SK-N-SH (cell line): ENCODE measurements at regions not wholly inside any gene's neighbourhood (a gene's known extent, or its start where the extent isn't known, plus 50 kb on each side); places are given as distances from the start of the nearest gene placed in this dataset.

ENCODE experiments used
- CTCF ChIA-PET: fragments of 300-600, 350-600 bp; formaldehyde crosslinking; extraction: SDS; loops from one replicate; lab custom pipeline; 2021; lab: Yijun Ruan, JAX
- POLR2A ChIA-PET: fragments of 350-600 bp; sonication (Branson Sonifier 250); formaldehyde crosslinking; extraction: SDS; loops from one replicate; lab custom pipeline; 2020; ENCODE audit warnings: antibody characterized with exemption, inconsistent platforms; lab: Yijun Ruan, JAX
- DNase-seq: peaks from one replicate; pipeline ENCODE4 v3.0.0; 2012
- H2AFZ ChIP-seq: fragments of 200-600 bp; sonication (generic); 2 replicates; pipeline ENCODE4 v1.8.1; 2016; ENCODE audit warnings: antibody characterized with exemption, mild to moderate bottlenecking, low read depth
- H3F3A ChIP-seq: fragments of 200-600 bp; sonication (generic); replicated peaks from 2 replicates; pipeline ENCODE3; 2016; ENCODE audit warnings: antibody characterized with exemption, mild to moderate bottlenecking; ENCODE audit not compliant: insufficient read depth
- H3K27ac ChIP-seq, 2 experiments: fragments of 200-500 bp in 1 of 2; fragments of 200-600 bp in 1 of 2; sonication (Bioruptor generic) in 1 of 2; sonication (generic), shearing (Covaris generic) in 1 of 2; 2 replicates each; pipeline versions ENCODE4 v1.5.1 to v1.6.1; 2014 to 2016; ENCODE audit warnings: low read depth in 2 of 2, inconsistent platforms in 1 of 2, low read length in 1 of 2, mild to moderate bottlenecking in 1 of 2, mixed read lengths in 1 of 2
- H3K27me3 ChIP-seq: fragments of 200-600 bp; sonication (generic), shearing (Covaris generic); 2 replicates; pipeline ENCODE4 v1.6.1; 2016; ENCODE audit warnings: mixed run types; ENCODE audit not compliant: insufficient read depth
- H3K36me3 ChIP-seq, 2 experiments: fragments of 200-500 bp in 1 of 2; fragments of 200-600 bp in 1 of 2; sonication (Bioruptor generic) in 1 of 2; sonication (generic) in 1 of 2; replicated peaks in 1 of 2; 2 replicates each; pipeline versions ENCODE3 to v1.5.1; 2014 to 2016; ENCODE audit warnings: low read length in 1 of 2, mild to moderate bottlenecking in 1 of 2; ENCODE audit not compliant: insufficient read depth in 2 of 2, control insufficient read depth in 1 of 2
- H3K4me1 ChIP-seq, 2 experiments: fragments of 200-500 bp in 1 of 2; fragments of 200-600 bp in 1 of 2; sonication (Bioruptor generic) in 1 of 2; sonication (generic), shearing (Covaris generic) in 1 of 2; 2 replicates each; pipeline versions ENCODE4 v1.5.1 to v1.6.1; 2014 to 2016; ENCODE audit warnings: low read depth in 1 of 2, low read length in 1 of 2, mixed run types in 1 of 2; ENCODE audit not compliant: insufficient read depth in 2 of 2, control insufficient read depth in 1 of 2
- H3K4me2 ChIP-seq: fragments of 200-600 bp; sonication (generic), shearing (Covaris generic); 2 replicates; pipeline ENCODE4 v1.6.1; 2017; ENCODE audit warnings: mixed run types
- H3K4me3 ChIP-seq, 2 experiments: fragments of 200-500 bp in 1 of 2; fragments of 200-600 bp in 1 of 2; sonication (Bioruptor generic) in 1 of 2; sonication (generic), shearing (Covaris generic) in 1 of 2; 2 replicates each; pipeline versions ENCODE4 v1.5.1 to v1.8.1; 2014 to 2016; ENCODE audit warnings: low read depth in 2 of 2, inconsistent platforms in 1 of 2, low read length in 1 of 2, mild to moderate bottlenecking in 1 of 2, mixed read lengths in 1 of 2, moderate library complexity in 1 of 2
- H3K79me2 ChIP-seq: fragments of 200-600 bp; sonication (generic); 2 replicates; pipeline ENCODE4 v1.8.1; 2017; ENCODE audit warnings: mild to moderate bottlenecking; ENCODE audit not compliant: insufficient read depth
- H3K9ac ChIP-seq: fragments of 200-600 bp; sonication (generic); 2 replicates; pipeline ENCODE4 v1.6.1; 2017; ENCODE audit warnings: mixed run types
- H3K9me2 ChIP-seq: fragments of 200-600 bp; sonication (generic); 2 replicates; pipeline ENCODE4 v1.6.1; 2017; ENCODE audit warnings: mixed run types
- H3K9me3 ChIP-seq: fragments of 200-600 bp; sonication (generic); 2 replicates; pipeline ENCODE4 v1.6.1; 2017; ENCODE audit warnings: mixed run types, mild to moderate bottlenecking, moderate library complexity
- H4K20me1 ChIP-seq: fragments of 200-600 bp; sonication (generic); 2 replicates; pipeline ENCODE4 v1.6.1; 2017; ENCODE audit warnings: mild to moderate bottlenecking, mixed run types; ENCODE audit not compliant: insufficient read depth
- CHD2 ChIP-seq: fragments of 150-350 bp; IDR thresholded peaks from 2 replicates; pipeline ENCODE4 v1.6.1; 2018; ENCODE audit warnings: low read length; ENCODE audit not compliant: partially characterized antibody
- ELF1 ChIP-seq: IDR thresholded peaks from 2 replicates; pipeline ENCODE4 v1.4.0; 2012
- EZH2phosphoT487 ChIP-seq: fragments of 200-600 bp; sonication (generic); IDR thresholded peaks from 2 replicates; pipeline ENCODE4 v1.6.1; 2017; ENCODE audit warnings: low read depth, mixed run types, mild to moderate bottlenecking, antibody characterized with exemption, moderate library complexity, borderline replicate concordance
- FOXM1 ChIP-seq: IDR thresholded peaks from 2 replicates; pipeline ENCODE4 v1.4.0; 2012; ENCODE audit warnings: low read depth, mild to moderate bottlenecking
- IRF3 ChIP-seq: fragments of 150-350 bp; IDR thresholded peaks from 2 replicates; pipeline ENCODE4 v1.6.1; 2016; ENCODE audit warnings: mild to moderate bottlenecking, low read depth, low read length
- JUND ChIP-seq: IDR thresholded peaks from 2 replicates; pipeline ENCODE4 v1.4.0; 2012
- NFIC ChIP-seq: IDR thresholded peaks from 2 replicates; pipeline ENCODE4 v1.4.0; 2012; ENCODE audit warnings: borderline replicate concordance
- NRF1 ChIP-seq: IDR thresholded peaks from 2 replicates; pipeline ENCODE4 v1.6.1; 2012; ENCODE audit warnings: low read depth, mild to moderate bottlenecking, low read length
- PBX3 ChIP-seq: IDR thresholded peaks from 2 replicates; pipeline ENCODE4; 2012
- POLR2AphosphoS5 ChIP-seq: IDR thresholded peaks from 2 replicates; pipeline ENCODE4 v1.6.1; 2012; ENCODE audit warnings: low read depth, low read length
- RAD21 ChIP-seq: IDR thresholded peaks from 2 replicates; pipeline ENCODE4 v1.6.1; 2012; ENCODE audit warnings: mild to moderate bottlenecking, low read length
- RCOR1 ChIP-seq: fragments of 150-350 bp; IDR thresholded peaks from 2 replicates; pipeline ENCODE4 v1.6.1; 2017; ENCODE audit warnings: antibody characterized with exemption, low read length
- RXRA ChIP-seq: IDR thresholded peaks from 2 replicates; pipeline ENCODE4 v1.4.0; 2012; ENCODE audit warnings: low read depth, mild to moderate bottlenecking, borderline replicate concordance
- SIN3A ChIP-seq: IDR thresholded peaks from 2 replicates; pipeline ENCODE4 v1.6.1; 2012; ENCODE audit warnings: low read depth, mild to moderate bottlenecking, low read length, moderate library complexity, borderline replicate concordance
- TCF12 ChIP-seq: IDR thresholded peaks from 2 replicates; pipeline ENCODE4 v1.4.0; 2012
- TEAD4 ChIP-seq: IDR thresholded peaks from 2 replicates; pipeline ENCODE4 v1.4.0; 2012; ENCODE audit warnings: mild to moderate bottlenecking, borderline replicate concordance; ENCODE audit not compliant: insufficient read depth
- USF2 ChIP-seq: fragments of 150-350 bp; IDR thresholded peaks from 2 replicates; pipeline ENCODE4 v1.6.1; 2017; ENCODE audit warnings: antibody characterized with exemption, low read length, low read depth, borderline replicate concordance
- YY1 ChIP-seq: IDR thresholded peaks from 2 replicates; pipeline ENCODE4 v1.4.0; 2012; ENCODE audit warnings: low read depth, mild to moderate bottlenecking
- WGBS: methylation state at CpG from one replicate; pipeline ENCODE4 v1.1.6; 2017; ENCODE audit warnings: low lambda C conversion rate; 5-methylcytosine and 5-hydroxymethylcytosine counted together

GRCh38 chr13:90428522-90429210 is 918.8 kb upstream of the MIR17HG start:
- Histone ChIP-seq H3K9ac (no peak overlapping the region), H2AFZ (no peak overlapping the region), H4K20me1 (no peaks in the 10 kb centered on the region), H3K9me2 (no peaks in the 10 kb centered on the region), H3K4me3 (no peak overlapping the region), H3K27ac (no peak overlapping the region), H3K4me2 (no peak overlapping the region), H3K79me2 (no peaks in the 10 kb centered on the region), H3K4me1 (peaks cover 0 to 15% of the 10 kb centered on the region in 2 experiments; a peak in 1 of 4 replicates), H3K9me3 (no peaks in the 10 kb centered on the region), H3K36me3 (no peaks in the 10 kb centered on the region), H3K27me3 (no peaks in the 10 kb centered on the region), H3F3A (no peaks in the 10 kb centered on the region)
- ChIA-PET CTCF (interaction anchor here (0.9 kb wide), 1 partner anchor 45 kb away, joined by 3 read pairs; no protein-coding TSS in a partner anchor), POLR2A (no interaction called here)
- 86% methylated on average over 9 of the region's 12 CpGs for WGBS
- DNase-seq: no peak
- TF ChIP-seq JUND (no peak), EZH2phosphoT487 (no peak), TCF12 (no peak), YY1 (no peak), PBX3 (no peak), CHD2 (no peak), SIN3A (no peak), RCOR1 (no peak), FOXM1 (no peak), RAD21 (no peak), POLR2AphosphoS5 (no peak), USF2 (no peak), NRF1 (no peak), NFIC (no peak), IRF3 (no peak), ELF1 (no peak), TEAD4 (no peak), RXRA (no peak)
